Stimulated activated CD4-positive, alpha-beta T cell treated with anti-CD3 and anti-CD28 coated beads, Interleukin-4, amount 100 ng/mL, for 48 hours (primary cell): ENCODE measurements at regions not wholly inside any gene's neighbourhood (a gene's known extent, or its start where the extent isn't known, plus 50 kb on each side); places are given as distances from the start of the nearest gene placed in this dataset.

Experiments
- DNase-seq, 2 donors: peaks; one replicate each; pipeline ENCODE4 v3.0.0-alpha.2; 2020; ENCODE audit warnings: low read depth in 2 of 2

DNA sequence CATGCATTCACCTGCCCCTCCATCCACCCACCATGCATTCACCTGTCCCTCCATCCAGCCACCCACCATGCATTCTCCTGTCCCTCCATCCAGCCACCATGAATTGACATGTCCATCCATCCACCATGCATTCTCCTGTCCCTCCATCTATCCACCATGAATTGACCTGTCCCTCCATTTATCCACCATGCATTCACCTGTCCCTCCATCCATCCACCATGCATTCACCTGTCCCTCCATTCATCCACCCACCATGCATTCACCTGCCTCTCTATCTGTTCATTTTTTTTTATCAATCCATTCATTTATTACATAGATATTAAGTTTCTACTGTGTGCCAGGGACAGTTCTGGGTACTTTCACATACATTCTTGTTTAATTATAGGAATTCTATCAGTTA, 69.2 kb downstream of the MYCN start:
- DNase-seq: no peak

DNA sequence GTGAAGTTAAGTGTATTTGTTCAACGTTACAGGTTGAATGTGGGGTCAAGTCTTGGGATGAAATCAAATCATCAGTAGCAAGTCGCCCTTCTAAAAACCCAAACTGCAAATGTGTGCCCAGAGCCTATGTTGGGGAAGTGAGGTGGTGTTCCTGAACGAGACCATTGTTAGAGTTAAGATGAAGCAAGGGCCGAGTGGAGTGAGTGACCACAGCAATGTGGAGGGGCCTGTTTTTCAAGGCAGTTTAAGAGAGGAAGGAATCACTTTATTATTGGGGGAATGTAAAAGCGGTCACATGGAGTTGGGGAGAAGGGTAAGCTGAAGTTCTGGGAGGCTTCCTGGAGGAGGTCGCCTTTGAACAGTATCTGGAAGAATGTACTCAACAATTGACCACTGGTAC, 68.5 kb downstream of the MYCN start:
- DNase-seq: no peak

DNA sequence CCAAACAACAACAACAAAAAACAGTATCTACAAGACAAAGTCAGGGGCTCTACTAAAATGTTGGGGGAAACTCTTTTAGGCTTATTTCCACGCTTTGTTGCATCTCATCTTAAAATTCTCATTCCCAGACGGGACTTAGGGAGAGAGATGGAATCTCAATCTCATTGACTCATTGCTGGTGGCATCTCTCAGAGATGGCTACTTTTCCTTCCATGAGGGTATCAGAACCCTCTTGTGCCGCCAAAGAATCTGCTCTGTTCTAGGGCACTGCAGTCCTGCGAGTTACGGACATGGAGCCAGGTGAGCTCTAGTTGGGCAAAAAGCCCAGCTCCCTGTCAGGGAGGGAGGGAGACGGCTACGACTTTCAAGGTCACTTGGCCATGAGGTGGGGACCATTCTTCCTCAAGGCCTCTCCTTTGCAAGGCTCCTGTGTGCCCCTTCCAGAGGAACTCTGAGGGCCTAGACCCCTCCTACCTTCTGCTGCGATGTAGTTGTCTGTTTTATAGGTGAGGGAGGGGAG, 68.0 kb downstream of the MYCN start:
- no peak for DNase-seq

DNA sequence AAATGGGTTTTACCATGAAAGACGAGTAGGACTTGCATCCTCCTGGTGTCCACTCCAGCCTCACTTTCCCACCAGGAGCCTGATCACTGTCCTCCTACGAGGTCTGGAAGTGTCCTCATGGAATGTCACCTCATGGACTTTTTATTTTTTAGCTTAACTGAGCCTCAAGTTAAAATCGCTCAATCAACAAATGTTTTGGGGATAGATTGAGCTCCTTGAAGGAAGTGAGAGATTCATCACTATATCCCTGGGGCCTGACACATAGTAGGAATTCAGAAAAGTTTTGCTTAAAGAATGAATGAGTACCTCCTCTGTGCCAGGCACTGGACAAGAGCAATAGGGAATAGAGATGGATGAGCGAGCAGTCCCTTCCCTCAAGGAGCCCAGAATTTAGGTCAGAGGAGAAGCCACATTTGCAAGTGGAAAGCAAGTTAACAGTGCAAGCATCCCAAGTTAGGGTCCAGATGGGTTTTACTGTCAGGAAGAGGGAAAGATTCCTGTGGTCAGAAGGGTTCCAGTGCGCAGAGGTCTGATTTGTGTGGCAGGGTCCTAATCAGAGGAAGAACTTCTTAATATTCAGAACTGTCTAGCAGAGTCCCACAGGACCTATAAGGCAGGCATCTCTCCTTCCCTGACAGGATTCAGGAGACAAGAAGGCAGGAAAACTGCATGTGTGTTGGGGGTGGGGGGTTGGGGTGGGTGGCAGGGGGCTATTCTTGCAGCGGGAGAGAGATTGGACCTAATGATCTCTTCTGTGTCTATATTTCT, 67.0 kb downstream of the MYCN start:
- no peak for DNase-seq

DNA sequence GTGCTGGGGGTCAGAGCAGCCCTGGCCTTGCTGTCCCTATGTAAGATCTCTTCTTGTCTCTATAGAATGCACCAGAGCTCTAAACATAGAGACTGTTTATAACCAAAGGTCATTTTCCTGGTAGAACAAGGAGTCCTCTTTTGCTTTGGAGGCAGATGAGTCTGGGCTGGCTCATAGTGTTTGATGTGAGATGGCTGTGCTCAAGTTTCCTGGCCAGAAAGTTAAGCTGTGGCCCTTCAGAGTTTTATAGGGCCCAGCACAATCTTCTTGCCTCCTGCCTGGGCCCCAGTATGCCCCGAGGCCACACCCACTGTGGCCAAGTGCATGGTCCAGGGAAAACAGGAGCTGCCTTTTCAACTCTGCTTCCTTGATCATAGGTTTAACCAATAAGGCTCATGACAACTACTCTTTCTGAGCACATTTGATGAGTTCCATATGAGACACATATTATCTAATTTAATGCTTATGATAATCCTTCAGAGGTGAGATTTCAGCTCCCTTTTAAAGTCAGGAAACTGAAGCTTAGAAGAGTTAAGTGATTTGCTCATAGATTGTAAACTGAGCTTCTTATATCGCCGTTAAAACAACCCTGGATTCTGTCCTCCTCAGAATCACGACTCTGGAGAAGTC, 66.3 kb downstream of the MYCN start:
- DNase-seq: no peak

DNA sequence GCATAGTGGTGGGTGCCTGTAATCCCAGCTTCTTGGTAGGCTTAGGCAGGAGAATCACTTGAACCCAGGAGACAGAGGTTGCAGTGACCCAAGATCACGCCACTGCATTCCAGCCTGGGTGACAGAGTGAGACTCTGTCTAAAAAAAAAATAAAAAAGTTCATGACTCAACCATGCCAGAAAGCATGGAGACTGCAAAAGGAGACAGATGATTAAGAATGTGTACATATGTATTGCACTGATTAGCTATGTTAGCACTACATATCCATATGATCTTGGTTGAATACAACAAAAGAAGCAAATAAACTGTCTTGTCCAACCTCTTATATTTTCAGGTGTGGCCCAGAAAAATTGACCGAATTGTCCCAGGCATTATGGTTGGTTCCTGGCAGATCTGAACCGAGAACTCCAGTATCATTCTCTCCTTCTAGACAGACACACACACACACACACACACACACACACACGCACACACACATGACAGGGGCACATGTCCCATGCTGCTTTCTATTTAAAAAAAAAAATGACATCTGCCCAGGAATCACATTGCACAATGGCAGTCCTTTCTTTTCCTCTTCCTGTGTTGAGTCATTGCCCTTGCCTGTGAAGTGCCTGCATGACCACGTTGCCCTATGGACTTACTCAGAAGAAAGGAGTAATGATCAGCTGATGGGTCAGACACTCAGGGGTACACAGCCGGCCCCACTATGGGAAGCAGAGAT, 65.6 kb downstream of the MYCN start:
- no peak for DNase-seq

DNA sequence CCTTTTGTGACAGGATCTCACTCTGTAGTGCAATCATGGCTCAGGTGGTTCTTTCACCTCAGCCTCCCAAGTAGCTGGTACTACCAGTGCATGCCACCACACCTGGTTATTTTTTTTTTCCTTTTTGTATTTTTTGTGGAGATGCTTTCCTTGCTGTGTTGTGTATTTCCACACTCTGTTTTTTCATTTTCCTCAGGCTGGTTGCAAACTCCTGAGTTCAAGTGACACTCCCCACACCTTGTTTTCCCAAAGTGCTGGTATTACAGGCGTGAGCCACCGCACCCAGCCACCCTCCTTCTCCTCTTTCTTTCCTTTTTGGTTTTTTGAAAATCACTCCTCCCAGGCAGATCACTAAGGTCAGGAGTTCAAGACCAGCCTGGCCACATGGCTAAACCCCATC, 65.0 kb downstream of the MYCN start:
- no peak for DNase-seq

DNA sequence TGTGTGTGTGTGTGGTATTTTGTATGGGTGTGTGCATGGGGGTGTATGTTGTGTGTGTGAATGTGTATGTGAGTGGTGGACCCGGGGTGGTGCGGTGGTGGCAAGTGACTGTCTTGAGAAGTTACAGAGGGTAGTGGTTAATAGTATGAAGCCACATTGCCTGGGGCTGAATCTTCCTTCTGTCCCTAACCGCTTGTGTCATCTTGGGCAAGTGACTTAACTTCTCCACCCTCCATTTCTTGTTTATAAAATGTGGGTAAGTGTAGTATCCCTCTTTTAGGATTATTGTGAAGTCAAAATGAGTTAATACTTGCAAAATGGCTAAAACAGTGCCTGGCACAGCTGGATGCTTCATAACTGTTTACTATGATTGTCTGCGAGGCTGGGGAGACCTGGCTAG, 63.5 kb downstream of the MYCN start:
- no peak for DNase-seq

DNA sequence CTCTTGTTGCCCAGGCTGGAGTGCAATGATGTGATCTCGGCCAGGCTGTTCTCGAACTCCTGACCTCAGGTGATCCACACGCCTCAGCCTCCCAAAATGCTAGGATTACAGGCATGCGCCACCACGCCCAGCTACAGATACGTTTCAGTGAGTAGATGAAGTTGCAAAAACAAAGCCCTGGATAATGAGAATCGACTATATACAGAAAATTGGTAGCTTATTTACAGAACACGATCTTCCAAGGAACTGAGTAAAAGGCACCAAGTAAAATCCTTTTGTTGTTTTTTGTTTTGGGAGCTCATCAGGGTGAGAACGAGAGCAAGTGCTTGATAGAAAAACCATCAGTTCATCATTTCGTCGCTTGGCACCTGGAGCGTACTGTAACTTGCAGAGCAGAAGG, 62.8 kb downstream of the MYCN start:
- DNase-seq: no peak

DNA sequence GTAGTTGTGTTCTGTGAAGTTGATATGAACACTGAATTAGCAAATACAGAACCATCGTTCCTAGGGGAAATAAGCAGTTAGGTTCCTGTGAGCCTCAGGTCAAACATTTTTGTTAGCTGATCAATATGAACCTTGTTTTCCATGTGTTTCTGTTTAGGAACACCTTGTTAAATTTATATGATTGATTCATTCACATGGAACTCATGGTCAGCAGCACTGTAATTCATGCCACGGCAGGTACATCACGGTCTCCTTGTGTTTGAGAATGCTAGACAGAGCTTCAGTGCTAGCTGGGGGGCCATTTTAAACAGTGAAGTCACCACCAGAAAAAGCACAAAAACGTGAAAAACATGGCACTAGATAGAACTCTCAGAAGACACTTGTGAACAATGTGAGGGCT, 62.2 kb downstream of the MYCN start:
- DNase-seq: no peak

DNA sequence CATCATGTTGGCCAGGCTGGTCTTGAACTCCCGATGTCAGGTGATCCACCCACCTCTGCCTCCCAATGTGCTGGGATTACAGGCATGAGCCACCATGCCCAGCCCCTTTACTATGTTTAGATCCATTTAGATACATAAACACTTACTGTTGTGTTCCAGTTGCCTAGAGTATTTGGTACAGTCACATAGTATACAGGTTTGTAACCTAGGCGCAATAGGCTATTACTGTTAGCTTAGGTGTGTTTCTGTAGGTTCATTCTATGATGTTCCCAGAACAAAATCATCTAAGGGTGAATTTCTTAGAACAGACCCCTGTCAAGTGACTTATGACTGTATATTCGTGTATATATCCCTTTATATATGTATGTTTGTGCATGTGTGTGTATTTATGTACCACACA, 61.8 kb downstream of the MYCN start:
- DNase-seq: no peak

DNA sequence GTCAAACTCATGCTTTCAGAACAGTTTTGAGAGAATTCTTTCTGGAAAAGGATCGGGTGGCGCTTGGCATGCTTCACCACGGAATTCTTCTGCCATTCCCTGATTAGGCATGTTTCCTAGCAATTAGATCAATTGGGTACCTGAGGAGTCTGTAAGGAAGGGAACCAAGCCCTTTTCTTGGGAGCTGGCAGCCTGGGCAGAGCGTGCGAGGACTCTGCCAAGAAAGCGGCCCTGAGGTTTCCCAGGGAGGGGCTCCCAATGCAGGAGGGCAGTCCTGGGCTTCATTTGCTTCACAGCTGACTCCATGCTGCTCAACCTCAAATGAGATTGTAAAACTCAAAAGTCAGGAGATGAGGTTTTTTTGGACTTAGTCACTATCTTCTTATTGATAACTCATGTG, 60.3 kb downstream of the MYCN start:
- no peak for DNase-seq

DNA sequence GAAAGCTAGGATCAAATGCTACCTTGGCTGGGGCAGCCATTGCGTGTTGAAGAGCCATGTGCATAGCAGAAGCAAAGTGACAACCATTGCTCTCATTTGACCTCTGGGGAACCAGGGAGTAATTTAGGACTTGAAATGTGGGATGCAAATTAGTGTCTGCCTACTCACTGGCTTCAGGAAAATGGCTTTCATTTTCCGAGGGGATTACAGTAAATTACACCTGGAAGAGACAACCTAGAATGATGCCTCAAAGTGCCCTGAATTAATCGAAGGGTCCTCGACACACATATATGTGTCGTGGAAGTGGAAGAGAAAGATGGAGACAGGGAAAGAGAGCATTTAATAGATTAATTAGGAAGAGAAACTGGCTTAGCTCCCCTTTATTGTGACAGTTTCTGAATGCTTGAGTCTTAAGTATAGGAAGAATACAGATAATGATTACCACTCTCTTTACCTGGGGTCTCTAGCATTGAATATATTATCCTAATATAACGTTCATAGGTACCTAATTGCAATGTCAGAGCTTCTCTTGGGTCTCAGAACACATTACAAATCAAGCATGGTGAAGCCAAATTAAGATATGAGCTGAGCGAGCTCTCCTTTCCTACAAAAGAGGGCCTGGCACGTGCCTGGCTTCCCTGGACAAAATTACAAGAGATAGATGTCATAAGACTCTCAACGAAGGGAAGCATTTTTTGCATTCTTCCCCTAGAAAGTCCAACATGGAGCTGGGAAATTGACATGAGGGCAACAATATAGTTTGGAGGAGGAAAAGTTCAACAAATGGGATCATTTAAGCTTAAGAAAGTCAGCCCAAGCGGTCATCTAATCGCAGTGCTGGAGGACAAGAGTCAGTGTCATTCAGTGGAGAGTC, 59.5 kb downstream of the MYCN start:
- DNase-seq: no peak

DNA sequence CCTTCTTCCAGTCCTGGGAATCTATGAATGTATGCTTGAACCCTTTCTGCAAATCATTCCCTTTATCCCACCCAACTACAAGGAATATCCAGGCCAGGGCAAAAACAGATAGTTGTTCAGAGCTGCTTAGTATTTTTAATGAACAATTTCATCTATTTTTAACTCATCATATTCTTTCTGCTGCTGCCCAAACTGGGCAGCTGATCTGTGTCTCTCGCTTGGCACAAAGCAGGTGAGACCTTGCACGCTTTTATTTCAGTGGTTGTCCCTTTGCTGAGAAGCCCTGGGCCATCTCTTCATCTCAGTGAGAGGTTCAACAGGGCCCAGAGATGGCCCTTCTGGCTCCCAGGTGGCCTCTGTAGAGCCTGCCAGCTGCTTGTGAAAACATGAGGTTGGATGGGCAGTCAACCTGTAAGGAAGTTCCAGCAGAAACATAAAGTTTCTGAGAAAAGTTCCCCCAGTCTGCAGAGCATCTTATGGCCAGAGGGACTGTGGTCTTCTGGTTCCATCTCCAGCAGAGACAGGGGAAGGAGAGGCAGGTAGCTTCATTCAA, 57.5 kb downstream of the MYCN start:
- no peak for DNase-seq

DNA sequence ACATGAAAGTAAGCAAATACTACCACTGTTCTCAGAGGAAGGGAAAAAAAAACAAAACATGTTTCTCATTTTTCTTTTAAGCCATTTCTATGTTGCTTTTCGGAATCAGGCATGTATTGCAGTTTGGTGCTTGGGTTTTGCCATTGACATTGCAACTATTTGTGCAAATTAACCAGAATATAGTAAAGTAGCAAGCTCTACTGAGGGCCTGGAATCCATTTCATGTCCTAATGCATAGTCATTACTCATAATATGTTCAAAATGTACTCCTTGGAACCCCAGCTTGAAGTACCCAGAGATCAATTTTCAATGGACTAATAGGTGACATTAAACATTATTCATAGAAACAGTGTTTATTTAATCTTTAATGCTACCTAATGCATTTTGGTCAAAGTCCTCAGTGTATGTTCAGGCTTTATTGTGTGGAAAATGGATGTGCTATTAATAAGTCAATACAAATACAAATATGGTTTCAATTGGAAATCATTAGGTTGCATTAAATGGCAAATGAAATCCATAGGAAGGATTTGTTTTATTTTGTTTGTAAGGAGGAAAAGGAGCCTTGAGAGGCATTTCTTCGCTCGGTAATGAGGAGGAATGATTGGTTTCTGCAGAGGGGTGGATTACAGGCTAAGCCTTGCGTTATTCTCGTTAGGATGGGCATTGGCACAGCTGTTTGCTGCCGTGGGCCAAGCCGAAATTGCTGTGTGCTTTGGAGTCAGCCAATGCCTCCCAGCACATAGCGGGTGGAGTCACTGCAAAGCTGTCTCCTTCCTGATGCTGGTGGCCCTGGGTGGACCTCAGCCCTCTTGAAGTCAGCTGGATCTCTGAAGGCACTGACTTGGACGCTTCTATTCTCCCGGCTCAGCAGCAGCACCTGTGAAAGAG, 56.4 kb downstream of the MYCN start:
- no peak for DNase-seq
